Forelimb muscle (tissue), 1 donor: ENCODE measurements at regions not wholly inside any gene's neighbourhood (a gene's known extent, or its start where the extent isn't known, plus 50 kb on each side); places are given as distances from the start of the nearest gene placed in this dataset.
"Not testable (repeated sequence)": the region's sequence is repeated elsewhere in the genome, so short reads cannot be mapped to it uniquely, and the experiment has no call there.

ENCODE experiments used
- DNase-seq: peaks from one replicate; pipeline ENCODE4 v3.0.0-alpha.2; 2013; ENCODE audit warnings: low read depth

DNA sequence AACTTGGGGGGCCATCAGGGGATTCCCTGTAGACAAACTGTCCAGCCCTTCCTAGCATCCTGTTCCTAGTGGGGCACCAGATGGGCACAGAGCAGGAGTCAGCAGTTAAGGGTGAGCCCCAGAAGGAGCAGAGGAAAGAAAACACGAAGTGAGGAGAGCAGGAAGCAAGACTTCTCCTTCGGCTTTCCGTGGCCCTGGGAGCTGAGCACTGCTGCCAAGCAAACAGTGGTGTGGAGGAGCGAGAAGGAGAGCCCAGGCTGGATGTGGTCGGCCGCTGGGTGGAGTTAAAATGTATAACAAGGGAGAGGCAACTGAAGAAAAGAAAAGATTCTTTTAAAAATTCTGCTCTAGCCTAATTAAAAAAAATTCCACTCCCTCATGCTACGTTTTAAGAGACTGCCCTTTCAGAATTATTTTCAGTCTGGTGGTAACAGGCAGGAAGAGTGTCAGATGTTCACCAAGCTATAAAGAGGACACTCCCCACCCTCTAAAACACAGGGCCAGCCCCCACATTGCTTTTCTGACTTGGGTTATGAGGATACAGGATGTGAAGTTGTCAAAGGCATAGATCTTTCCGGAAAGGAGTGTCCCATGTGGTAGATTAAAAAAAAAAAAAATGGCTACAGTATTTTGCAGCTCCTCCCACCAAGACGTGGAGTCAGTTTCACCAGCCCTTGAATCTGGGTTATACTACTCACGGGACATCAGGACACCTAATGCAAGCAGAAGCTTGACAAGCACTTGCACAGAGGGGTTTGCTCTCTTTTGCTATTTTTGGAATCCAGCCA, 74.9 kb upstream of the ZFHX3 start:
- no peak for DNase-seq

DNA sequence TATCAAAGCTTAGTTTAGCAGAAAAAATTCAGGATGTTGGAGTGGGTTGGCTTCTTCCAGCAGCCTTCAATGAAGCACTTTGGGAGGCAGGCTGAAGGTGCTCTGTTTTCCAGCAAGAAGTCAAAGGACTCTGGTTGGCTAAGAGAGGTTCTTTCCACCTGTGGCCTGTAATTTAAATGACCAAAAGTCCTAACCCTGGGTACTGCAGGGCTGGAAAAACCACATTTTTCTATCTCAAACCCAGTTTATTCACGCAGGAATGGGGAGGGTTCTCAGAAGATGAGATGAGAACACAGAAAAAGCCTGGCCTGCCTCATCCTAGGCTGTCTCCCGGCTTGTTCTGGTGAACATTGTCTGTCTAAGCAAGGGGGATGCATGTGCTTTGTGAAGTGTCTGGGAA, 68.6 kb upstream of the ZFHX3 start:
- no peak for DNase-seq

DNA sequence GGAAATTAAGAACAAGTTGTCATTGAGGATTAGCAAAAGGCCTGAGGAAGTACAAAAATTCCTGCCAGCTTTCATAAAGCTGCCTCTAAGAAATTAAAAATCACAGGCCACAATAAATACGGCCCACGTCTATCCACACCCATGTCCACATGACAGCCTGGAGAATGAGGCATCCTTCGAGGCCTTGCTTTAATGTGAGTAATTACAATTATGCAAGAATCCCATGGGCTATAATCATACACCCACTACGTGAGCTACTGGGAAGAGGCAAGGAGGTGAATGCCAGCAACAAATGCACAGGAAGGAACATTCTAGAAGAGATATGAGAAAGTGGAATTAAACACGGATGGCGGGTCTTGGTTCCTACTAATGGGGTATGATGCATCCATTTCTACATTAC, 65.4 kb upstream of the ZFHX3 start:
- DNase-seq: no peak

DNA sequence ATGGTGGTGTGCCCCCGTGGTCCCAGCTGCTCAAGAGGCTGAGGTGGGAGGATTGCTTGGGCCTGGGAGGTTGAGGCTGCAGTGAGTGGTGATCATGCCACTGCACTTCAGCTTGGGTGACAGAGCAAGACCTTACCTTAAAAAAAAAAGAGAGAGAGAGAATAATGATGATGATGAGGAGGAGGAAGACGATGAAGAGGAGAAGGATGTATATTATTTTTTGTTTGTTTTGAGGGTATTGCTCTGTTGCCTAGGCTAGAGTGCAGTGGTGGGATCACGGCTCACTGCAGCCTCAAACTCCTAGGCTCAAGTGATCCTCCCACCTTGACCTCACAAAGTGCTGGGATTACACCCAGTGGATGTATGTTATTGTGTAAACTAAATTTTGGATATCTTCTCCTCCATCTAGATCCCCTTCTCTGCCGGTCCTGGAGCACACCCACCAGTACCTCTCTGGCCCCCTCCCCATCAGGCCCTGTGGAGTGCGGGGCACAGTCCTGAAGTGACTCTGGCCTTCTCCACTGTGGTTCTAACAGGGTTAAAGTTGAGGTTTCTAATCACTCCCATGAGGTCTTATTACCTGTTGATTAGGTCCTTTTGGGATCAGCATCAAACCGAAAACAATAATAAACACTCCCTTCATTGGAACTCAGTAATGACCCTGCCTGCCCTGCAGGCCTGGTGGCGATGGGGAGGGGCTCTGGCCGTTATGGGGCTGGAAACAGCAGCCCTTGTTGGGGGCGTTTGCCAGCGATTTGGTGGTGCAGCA, 60.5 kb upstream of the ZFHX3 start:
- DNase-seq: no peak

DNA sequence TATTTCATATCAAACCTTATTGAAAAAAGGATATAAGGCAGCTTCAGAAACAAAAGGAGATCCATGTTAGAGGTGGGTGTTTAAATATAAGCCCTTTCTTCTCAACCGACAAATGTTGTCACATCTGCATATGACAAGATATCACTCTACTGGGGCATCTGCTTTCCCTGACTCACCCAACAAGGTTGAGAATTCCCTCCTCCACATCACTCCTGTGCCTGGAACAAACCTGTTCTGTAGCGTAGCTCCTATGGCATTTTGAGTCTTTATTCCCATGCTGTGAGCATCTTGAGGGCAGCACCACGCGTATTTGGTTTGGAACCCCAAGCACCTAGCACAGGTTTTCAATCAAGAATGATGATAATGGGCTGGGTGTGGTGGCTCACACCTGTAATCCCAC, 59.4 kb upstream of the ZFHX3 start:
- DNase-seq: no peak

DNA sequence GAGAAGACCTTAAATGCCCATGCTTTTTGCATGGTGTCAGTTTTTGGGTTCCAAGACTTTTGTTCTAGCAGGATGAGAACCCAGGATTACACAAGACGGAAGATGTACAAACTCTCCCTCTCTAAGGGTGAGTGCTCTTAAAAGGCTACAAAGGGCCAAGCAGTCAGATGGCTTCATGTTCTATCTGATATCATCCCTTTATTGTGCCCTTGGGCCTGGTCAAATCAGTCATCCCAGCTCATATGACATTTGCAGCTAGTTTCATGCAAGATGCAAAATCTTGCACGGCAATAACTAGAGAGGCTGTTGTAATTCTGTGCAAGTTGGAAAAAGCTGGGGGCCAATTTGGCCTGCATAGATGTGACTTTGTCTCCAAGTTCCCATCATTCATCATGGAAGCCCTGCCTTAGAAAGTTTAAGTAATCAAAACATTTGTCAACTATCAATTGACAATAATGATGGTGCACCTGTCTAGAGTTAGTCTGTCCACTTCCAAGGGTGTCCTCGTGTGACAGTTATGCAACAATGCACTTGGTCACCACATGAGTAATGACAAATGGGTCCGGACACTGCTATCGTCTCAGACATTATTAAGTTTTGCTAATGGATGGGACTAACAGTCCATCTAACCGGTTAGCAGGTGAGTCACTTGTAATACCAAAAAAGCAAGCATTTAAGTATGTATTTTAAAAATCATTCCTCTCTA, 58.6 kb upstream of the ZFHX3 start:
- DNase-seq: no peak

DNA sequence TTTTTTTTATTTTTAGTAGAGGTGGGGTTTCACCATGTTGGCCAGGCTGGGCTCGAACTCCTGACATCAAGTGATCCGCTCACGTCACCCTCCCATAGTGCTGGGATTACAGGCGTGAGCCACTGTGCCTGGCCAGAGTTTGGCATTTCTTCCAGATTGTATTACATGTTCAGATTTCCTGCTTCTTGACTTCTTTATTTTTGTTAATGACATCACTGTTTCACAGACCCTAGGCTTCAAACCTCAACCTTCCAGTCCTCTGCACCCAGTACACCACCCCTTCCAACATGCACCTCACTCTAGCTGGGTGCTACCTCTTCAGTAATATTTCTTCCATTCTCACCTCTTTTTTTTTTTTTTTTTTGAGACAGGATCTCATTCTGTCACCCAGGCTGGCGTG, 53.6 kb upstream of the ZFHX3 start:
- DNase-seq: no peak

DNA sequence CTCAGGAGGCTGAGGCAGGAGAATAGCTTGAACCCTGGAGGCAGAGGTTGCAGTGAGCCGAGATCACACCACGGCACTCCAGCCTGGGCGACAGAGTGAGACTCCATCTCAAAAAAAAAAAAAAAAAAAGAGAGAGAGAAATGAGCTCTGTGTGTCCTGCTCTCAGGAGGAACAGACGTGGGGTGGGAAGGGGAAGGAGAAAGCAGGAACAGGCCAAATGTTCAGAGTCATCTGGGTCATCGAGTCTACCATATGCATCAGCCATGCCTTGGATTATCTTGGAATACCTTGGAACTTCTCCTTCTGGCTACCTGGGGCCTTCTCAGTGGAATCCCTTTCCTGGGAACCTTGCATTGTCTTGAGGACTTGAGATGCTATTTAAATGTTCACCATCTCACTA, 51.7 kb upstream of the ZFHX3 start:
- DNase-seq: not testable (repeated sequence)
